ENCODE measurements at regions not wholly inside any gene's neighbourhood (a gene's known extent, or its start where the extent isn't known, plus 50 kb on each side); places are given as distances from the start of the nearest gene placed in this dataset.

DNA sequence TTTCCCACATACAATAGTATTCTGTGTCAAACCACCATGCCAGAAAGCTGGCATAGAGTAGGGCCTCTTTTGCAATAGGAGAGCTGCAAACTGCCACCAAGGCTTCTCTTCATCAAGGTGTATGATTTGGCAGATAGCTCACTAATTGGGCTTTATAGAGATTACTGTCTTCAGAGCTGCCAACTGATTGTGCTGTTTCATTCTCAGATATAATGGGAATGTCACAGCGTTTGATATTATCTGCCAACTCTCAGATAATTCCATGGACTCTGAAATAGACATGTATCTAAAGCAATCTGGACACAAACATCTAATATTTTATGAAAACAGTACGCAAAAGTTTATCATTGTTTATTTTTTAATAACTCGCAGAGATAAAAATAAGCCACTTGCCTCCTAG, 1289.1 kb downstream of the STIM2 start:
- CTCF ChIA-PET = no interaction called here
- no peak for ATAC-seq
- Mint-ChIP-seq H3K27ac (no peak overlapping the region), H3K9me3 (ENCODE audit: low read depth) (peaks cover 4% of the 10 kb centered on the region), H3K4me3 (no peak overlapping the region), H3K27me3 (no peaks in the 10 kb centered on the region), H3K36me3 (no peaks in the 10 kb centered on the region), H3K4me1 (no peaks in the 10 kb centered on the region)
- DNase-seq = no peak

DNA sequence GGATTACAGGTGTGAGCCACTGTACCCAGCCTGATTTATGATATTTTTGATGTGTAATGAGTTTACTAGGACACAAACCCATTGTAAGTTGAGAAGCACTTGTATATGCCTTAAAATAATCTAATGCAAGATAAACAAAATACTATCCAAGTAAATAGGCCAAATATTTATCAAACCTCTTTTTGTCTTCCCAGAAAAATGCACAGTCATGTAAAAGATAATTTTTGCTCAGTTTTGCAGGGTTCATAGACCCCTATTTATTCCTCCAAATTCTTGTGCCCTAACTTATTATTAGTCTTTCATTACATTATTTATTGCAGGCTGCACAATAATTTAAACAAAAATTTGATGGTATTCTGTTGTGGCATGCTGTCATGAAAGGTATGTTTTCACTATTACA, 1290.7 kb downstream of the STIM2 start:
- H3K27me3 Mint-ChIP-seq = no peaks in the 10 kb centered on the region
- ATAC-seq = no peak
- no peaks in the 10 kb centered on the region for H3K4me1 Mint-ChIP-seq
- CTCF ChIA-PET = no interaction called here
- DNase-seq = no peak
- H3K4me3 Mint-ChIP-seq = no peak overlapping the region
- H3K36me3 Mint-ChIP-seq = no peaks in the 10 kb centered on the region
- no peak overlapping the region for H3K27ac Mint-ChIP-seq
- H3K9me3 Mint-ChIP-seq (ENCODE audit: low read depth) = peaks cover 4% of the 10 kb centered on the region

DNA sequence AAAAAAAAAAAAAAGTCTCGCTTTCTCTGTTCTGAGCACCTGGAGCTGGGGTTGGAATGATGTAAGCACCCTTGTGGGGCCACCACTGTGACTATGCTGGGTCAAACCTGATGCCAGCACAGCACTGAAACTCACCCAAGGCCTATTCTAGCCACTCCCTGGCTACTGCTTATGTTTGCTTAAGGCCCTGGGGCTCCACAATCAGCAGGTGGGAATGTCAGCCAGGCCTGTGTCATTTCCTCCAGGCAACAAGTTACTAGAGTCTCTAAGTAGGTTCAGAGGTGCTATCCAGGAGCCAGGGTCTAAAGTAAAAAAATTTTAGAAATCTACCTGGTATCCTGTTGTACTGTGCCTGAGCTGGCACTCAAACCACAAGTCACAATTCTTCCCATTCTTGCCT, 1306.8 kb downstream of the STIM2 start:
- DNase-seq (no peak), ATAC-seq (no peak)
- H3K4me1 Mint-ChIP-seq = no peaks in the 10 kb centered on the region
- no peak overlapping the region for H3K27ac Mint-ChIP-seq
- no peaks in the 10 kb centered on the region for H3K27me3 Mint-ChIP-seq
- CTCF ChIA-PET = no interaction called here
- H3K4me3 Mint-ChIP-seq = no peak overlapping the region
- no peaks in the 10 kb centered on the region for H3K36me3 Mint-ChIP-seq
- peaks cover 7% of the 10 kb centered on the region for H3K9me3 Mint-ChIP-seq (ENCODE audit: low read depth)

DNA sequence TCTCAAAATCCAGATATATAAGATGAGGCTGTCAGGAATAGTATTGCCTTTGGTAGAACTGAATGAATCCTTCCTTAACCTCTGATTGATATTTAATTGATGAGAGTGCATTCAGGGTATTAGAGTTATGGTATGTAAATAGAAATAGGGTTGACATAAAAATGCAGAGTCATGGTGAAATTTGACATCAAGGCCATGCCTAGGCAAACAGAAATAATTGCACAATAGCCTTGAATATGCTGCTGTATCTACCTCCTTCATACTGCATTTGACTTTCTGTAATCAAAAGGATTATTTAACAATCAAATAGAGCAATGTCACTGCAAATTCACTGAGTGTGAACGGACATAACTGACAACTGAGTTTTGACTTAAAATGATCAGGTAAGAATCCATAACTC, 1316.3 kb downstream of the STIM2 start:
- Mint-ChIP-seq H3K4me1 (no peaks in the 10 kb centered on the region), H3K27me3 (no peaks in the 10 kb centered on the region), H3K36me3 (no peaks in the 10 kb centered on the region), H3K9me3 (ENCODE audit: low read depth) (peaks cover 1% of the 10 kb centered on the region), H3K4me3 (no peak overlapping the region), H3K27ac (no peak overlapping the region)
- DNase-seq (no peak), ATAC-seq (no peak)
- CTCF ChIA-PET = no interaction called here

DNA sequence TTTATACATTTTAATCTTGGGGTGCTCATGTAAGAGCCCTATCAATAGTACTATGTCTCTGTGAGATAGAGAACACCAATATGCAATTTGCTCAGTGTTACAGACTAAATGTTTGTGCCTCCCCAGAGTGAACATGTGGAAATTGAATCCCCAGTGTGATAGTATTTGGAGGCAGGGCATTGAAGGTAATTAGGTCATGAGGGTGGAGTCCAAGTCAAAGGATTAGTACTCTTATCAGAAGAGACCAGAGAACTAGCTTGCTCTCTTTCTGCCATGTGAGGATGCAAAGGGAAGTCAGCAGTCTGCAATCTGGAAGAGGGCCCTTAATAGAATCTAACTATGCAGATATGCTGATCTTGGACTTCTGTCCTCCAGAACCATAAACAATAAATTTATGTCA, 1317.0 kb downstream of the STIM2 start:
- CTCF ChIA-PET = no interaction called here
- ATAC-seq (no peak), DNase-seq (no peak)
- Mint-ChIP-seq H3K9me3 (ENCODE audit: low read depth) (peaks cover 1% of the 10 kb centered on the region), H3K4me3 (no peak overlapping the region), H3K4me1 (no peaks in the 10 kb centered on the region), H3K27me3 (no peaks in the 10 kb centered on the region), H3K36me3 (no peaks in the 10 kb centered on the region), H3K27ac (no peak overlapping the region)

DNA sequence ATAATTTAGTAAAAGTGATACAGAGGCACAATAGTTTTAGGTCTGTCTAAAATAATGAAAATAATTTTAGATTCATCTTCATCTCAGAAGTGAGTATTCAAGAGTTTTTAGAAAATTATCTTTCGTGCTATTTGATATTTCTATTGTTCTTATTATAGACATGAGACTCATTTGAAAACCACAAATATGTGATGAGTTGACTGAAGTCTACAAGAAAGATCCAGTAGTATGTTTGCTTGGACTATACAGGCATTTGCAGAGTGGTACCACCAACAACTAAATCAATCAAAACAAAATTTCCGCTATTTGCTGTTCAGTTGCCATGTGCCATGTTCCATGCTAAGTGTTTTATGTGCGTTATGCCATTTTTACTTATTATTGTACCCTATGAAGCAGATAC, 1318.5 kb downstream of the STIM2 start:
- Mint-ChIP-seq H3K4me3 (no peak overlapping the region), H3K4me1 (no peaks in the 10 kb centered on the region), H3K36me3 (no peaks in the 10 kb centered on the region), H3K27ac (no peak overlapping the region), H3K27me3 (no peaks in the 10 kb centered on the region), H3K9me3 (ENCODE audit: low read depth) (peaks cover 1% of the 10 kb centered on the region)
- ATAC-seq = no peak
- CTCF ChIA-PET = no interaction called here
- no peak for DNase-seq

DNA sequence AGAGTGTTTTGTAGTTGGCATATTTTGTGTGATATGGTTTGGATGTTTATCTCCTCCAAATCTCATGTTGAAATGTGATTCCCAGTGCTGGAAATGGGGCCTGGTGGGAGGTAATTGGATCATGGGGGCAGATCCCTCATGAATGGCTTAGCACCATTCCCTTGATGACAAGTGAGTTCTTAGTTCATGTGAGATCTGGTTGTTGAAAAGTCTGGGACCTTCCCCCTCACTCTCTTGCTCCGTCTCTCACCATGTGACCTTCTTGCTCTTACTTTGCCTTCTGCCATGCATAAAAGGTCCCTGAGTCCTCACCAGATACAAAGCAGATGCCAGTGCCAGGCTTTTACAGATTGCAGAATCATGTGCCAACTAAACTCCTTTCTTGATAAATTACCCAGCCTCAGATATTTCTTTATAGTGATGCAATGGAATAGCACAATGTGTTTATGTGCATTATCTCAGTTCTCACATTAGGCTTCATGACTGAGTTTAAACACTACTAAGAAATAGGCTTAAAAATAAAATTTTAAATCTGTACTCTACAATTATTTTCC, 1348.8 kb downstream of the STIM2 start:
- Mint-ChIP-seq H3K4me1 (no peaks in the 10 kb centered on the region), H3K4me3 (no peak overlapping the region), H3K36me3 (no peaks in the 10 kb centered on the region), H3K9me3 (ENCODE audit: low read depth) (peaks cover 5% of the 10 kb centered on the region), H3K27ac (no peak overlapping the region), H3K27me3 (no peaks in the 10 kb centered on the region)
- ATAC-seq (no peak), DNase-seq (no peak)
- CTCF ChIA-PET = no interaction called here

DNA sequence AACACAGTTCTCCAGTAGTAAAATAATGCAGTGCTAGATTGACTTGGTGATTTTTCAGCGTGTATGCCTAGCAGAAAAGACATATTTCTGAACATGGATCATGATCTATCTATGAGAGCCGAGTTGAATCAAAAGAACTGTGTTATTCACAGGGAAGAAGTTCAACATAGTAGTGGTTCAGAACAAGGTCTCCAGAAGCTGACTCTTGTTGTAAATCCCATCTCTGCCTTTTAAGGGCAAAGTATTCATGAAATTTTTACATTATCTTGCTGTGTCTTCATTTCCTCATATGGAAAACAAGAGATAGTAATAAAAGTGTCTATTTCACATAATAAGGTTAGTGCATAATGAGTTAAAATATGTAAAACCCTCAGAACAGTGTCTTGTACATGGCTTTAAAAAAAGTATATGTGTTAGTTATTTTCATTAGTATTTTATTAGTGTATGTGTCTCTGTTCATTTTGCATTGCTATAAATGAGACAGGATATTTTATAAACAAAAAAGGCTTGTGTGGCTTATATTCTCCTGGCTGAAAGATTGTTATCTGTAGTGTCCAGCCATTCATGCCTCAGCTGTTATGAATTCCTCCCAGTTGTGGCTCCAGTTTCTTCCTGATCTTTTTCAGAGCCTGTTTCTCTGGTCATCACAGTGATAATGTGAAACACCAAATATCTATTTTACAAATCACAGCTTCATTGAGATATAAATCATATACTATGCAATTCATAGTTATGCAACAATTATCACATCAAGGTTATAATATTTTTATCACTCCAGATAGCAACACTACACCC, 1351.2 kb downstream of the STIM2 start:
- Mint-ChIP-seq H3K4me3 (no peak overlapping the region), H3K4me1 (no peaks in the 10 kb centered on the region), H3K36me3 (no peaks in the 10 kb centered on the region), H3K27me3 (no peaks in the 10 kb centered on the region), H3K9me3 (ENCODE audit: low read depth) (no peaks in the 10 kb centered on the region), H3K27ac (no peak overlapping the region)
- CTCF ChIA-PET = no interaction called here
- DNase-seq = no peak
- ATAC-seq = no peak

DNA sequence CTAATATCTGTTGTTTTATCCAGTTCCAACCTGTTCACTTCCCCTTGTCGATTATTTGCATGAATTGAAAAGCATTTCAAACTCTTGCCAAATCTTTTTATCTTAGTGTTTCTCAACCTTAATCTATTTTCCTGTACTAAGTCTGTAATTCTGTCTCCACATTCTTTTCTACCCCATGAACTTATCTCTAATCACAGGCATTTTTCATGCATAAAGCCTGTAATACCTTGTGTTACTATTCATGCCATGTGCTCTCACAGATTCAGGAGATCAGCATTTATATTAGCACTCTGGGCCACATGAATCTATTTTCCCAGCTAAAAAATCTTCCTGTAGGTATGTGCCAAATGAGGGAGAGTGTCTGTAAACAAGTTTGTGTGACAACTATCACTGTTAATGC, 1360.9 kb downstream of the STIM2 start:
- no peaks in the 10 kb centered on the region for H3K36me3 Mint-ChIP-seq
- CTCF ChIA-PET = no interaction called here
- no peaks in the 10 kb centered on the region for H3K4me1 Mint-ChIP-seq
- H3K4me3 Mint-ChIP-seq = no peak overlapping the region
- H3K27ac Mint-ChIP-seq = no peak overlapping the region
- H3K9me3 Mint-ChIP-seq (ENCODE audit: low read depth) = peaks cover 3% of the 10 kb centered on the region
- DNase-seq (no peak), ATAC-seq (no peak)
- no peaks in the 10 kb centered on the region for H3K27me3 Mint-ChIP-seq

DNA sequence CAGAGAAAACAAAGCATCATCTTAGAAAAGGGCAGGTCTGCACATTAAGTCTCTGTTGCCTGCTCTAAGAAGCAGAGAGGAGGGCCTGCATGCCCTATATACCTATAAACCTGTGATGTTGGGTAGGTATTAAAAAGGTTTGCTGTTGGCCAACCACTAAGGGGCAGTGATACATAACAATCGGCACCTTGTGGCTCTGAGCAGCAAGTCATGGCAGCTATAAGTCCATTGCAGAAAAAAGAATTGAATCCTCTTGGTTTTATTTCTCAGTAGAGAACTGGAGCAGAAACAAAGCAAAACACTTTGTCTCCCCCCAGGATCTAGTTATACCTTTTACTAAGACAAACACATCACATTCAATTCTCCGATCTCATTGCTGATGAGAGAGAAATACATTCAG, 1364.4 kb downstream of the STIM2 start:
- no peak overlapping the region for H3K27ac Mint-ChIP-seq
- no peaks in the 10 kb centered on the region for H3K27me3 Mint-ChIP-seq
- no peaks in the 10 kb centered on the region for H3K36me3 Mint-ChIP-seq
- CTCF ChIA-PET = no interaction called here
- H3K4me3 Mint-ChIP-seq = no peak overlapping the region
- DNase-seq = no peak
- no peak for ATAC-seq
- H3K4me1 Mint-ChIP-seq = no peaks in the 10 kb centered on the region
- H3K9me3 Mint-ChIP-seq (ENCODE audit: low read depth) = no peaks in the 10 kb centered on the region

DNA sequence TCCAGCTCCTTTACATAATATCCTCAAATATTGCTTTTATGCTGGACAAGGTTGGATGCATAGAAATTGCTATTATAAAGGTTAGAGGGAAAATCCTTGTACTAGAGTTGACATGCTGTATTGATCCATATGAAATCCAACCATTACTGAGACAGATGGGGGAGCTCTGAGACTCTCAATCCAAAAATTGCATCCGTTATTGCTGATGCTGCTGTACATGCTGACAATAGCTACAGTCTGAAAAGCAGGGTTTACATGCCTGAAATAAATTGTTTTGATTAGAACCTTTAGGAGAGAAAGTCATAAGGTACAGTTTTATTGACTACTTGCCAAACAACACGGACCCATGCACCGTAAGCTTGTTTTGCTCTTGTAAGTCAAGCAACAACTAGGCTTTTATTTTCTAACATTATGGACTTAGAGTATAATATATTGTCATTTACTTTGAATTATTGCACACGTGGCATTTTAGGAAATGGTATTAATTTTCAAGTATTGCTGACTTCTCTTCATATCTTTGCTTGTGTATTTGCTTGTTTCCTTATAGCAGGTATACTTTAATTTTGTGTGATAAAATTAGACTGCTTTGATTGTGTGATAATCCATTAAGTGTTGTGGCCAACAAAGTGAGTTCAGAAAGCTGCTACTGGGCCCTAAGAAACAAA, 1365.2 kb downstream of the STIM2 start:
- Mint-ChIP-seq H3K9me3 (ENCODE audit: low read depth) (no peaks in the 10 kb centered on the region), H3K4me3 (no peak overlapping the region), H3K27me3 (no peaks in the 10 kb centered on the region), H3K27ac (no peak overlapping the region), H3K4me1 (no peaks in the 10 kb centered on the region), H3K36me3 (no peaks in the 10 kb centered on the region)
- ATAC-seq = no peak
- CTCF ChIA-PET = no interaction called here
- DNase-seq = no peak

DNA sequence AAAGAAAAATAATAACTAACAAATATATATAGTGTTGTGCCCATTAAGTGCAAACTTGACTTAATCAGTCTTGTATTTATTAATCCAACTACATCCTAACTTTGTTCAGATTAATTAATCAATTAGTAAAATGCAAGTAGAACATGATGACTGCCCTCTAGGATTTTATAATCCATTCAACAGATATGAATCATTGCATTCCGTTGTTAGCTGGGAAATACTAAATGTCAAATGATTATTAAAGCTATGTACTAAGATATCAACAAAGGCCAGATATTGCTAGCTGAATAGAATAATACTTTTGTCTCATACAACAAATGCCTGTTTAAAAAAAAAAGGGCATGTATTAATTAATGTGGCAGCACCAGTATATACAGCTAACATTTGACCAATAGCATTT, 1366.3 kb downstream of the STIM2 start:
- CTCF ChIA-PET = no interaction called here
- Mint-ChIP-seq H3K9me3 (ENCODE audit: low read depth) (no peaks in the 10 kb centered on the region), H3K27me3 (no peaks in the 10 kb centered on the region), H3K4me3 (no peak overlapping the region), H3K4me1 (no peaks in the 10 kb centered on the region), H3K36me3 (no peaks in the 10 kb centered on the region), H3K27ac (no peak overlapping the region)
- ATAC-seq (no peak), DNase-seq (no peak)

DNA sequence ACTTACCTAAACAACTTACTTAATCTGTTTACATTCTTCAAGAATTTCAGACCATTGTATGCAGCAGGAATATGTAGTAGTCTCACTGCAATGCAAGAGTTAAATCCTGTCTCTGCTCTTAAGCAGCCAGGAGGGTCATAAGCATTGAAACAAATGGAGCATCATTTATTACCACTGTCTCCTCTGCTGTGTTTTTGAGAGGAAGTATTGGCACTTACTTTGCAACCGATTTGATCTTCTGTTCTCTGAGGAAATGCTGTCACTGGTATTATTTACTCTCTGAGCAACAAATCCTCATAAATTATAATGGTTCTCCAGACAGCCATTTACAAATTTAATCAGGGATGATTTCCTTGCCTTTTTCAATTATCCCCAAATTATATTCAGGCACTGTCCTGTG, 1367.1 kb downstream of the STIM2 start:
- H3K27me3 Mint-ChIP-seq = no peaks in the 10 kb centered on the region
- no peaks in the 10 kb centered on the region for H3K36me3 Mint-ChIP-seq
- no peak overlapping the region for H3K4me3 Mint-ChIP-seq
- H3K4me1 Mint-ChIP-seq = no peaks in the 10 kb centered on the region
- H3K9me3 Mint-ChIP-seq (ENCODE audit: low read depth) = no peaks in the 10 kb centered on the region
- DNase-seq = no peak
- H3K27ac Mint-ChIP-seq = no peak overlapping the region
- ATAC-seq = no peak
- CTCF ChIA-PET = no interaction called here
